ENCODE measurements at regions not wholly inside any gene's neighbourhood (a gene's known extent, or its start where the extent isn't known, plus 50 kb on each side); places are given as distances from the start of the nearest gene placed in this dataset.

- TF ChIP-seq CEBPB (IDR thresholded peaks at IDR 0.05; ENCODE audit: borderline replicate concordance in 1 of 2, low read depth in 2 of 2, low read length in 2 of 2): no peak
Observed at GRCh38 chr6:169339025-169339424, 85.4 kb upstream of the THBS2 start (continued).

GRCh38 chr6:169337886-169338445 lies 84.3 kb upstream of the THBS2 start:
- Histone ChIP-seq H3K4me2 (ENCODE audit: control insufficient read depth, insufficient read depth) (no peak overlapping the region), H3K27ac (ENCODE audit: control insufficient read depth, insufficient read depth) (no peak overlapping the region), H3K27me3 (replicated peaks in 1 of 2; ENCODE audit: control insufficient read depth in 2 of 2, insufficient read depth in 2 of 2, low read length in 1 of 2) (no peaks in the 10 kb centered on the region), H3K9me3 (replicated peaks; ENCODE audit: control insufficient read depth, insufficient read depth, low read length) (no peaks in the 10 kb centered on the region), H3K9ac (ENCODE audit: control insufficient read depth, insufficient read depth, low read length) (no peak overlapping the region), H3K79me2 (ENCODE audit: control insufficient read depth, insufficient read depth, low read length) (no peaks in the 10 kb centered on the region), H4K20me1 (ENCODE audit: control insufficient read depth, insufficient read depth) (no peaks in the 10 kb centered on the region), H3K36me3 (ENCODE audit: control insufficient read depth in 2 of 2, insufficient read depth in 2 of 2, low read length in 1 of 2) (no peaks in the 10 kb centered on the region), H3K4me1 (ENCODE audit: control insufficient read depth, insufficient read depth, low read length) (no peaks in the 10 kb centered on the region), H2AFZ (ENCODE audit: control insufficient read depth, low read depth, low read length) (no peak overlapping the region), H3K4me3 (no peak overlapping the region)
- TF ChIP-seq ZNF384 (IDR thresholded peaks at IDR 0.05; ENCODE audit: borderline replicate concordance, low read depth, low read length): no peak
- TF ChIP-seq SREBF1 (IDR thresholded peaks at IDR 0.05; ENCODE audit: low read length): no peak
- TF ChIP-seq SPI1 (IDR thresholded peaks at IDR 0.05; ENCODE audit: borderline replicate concordance, insufficient read depth, low read depth, low read length): no peak
- no peak for TF ChIP-seq CBX5 (IDR thresholded peaks at IDR 0.05; ENCODE audit: low read depth)
- no peak for TF ChIP-seq SUZ12 (IDR thresholded peaks at IDR 0.05; ENCODE audit: unreplicated experiment)
- TF ChIP-seq RB1 (IDR thresholded peaks at IDR 0.05; ENCODE audit: borderline replicate concordance): no peak
- TF ChIP-seq TARDBP (IDR thresholded peaks at IDR 0.05; ENCODE audit: borderline replicate concordance): no peak
- no peak for TF ChIP-seq ZNF687 (IDR thresholded peaks at IDR 0.05)
- TF ChIP-seq BCL11A (IDR thresholded peaks at IDR 0.05; ENCODE audit: low read depth, low read length): no peak
- TF ChIP-seq CREB1 (IDR thresholded peaks at IDR 0.05; ENCODE audit: low read depth): no peak
- TF ChIP-seq IRF4 (IDR thresholded peaks at IDR 0.05; ENCODE audit: low read depth, low read length): no peak
- TF ChIP-seq HDGF (IDR thresholded peaks at IDR 0.05): no peak
- TF ChIP-seq GABPA (IDR thresholded peaks at IDR 0.05; ENCODE audit: low read depth): no peak
- POLR2A ChIA-PET: no interaction called here
- in situ Hi-C loops (cut with MboI): no loop called here
- CTCF ChIA-PET: no interaction called here
- no peak for ATAC-seq
- DNase-seq (ENCODE audit: low read depth, low spot score): no peak
- SMC1A ChIA-PET (ENCODE audit: uncharacterized antibody, unreplicated experiment): no interaction called here
- intact Hi-C loops (cut with micrococcal nuclease; ENCODE audit: unreplicated experiment): no loop called here
- RAD21 ChIA-PET (ENCODE audit: unreplicated experiment): no interaction called here
- no peak for FAIRE-seq
- BruUV-seq (replicated peaks): no TSS peak
- WGBS (ENCODE audit: insufficient coverage, insufficient replicate concordance, low lambda C conversion rate, missing lambda C conversion rate): 40% methylated on average over 11 of the region's 11 CpGs
